Thyroid gland (tissue), 4 donors: ENCODE measurements at regions not wholly inside any gene's neighbourhood (a gene's known extent, or its start where the extent isn't known, plus 50 kb on each side); places are given as distances from the start of the nearest gene placed in this dataset.

Experiments used
- POLR2A ChIP-seq, 2 donors: fragments of 450-650 bp; IDR thresholded peaks; one replicate each; pipeline ENCODE4 v1.6.1; 2017; ENCODE audit warnings: antibody characterized with exemption in 2 of 2, mild to moderate bottlenecking in 2 of 2, moderate library complexity in 1 of 2
- TF ChIP-seq, protein P1 (sequence below), 6 experiments: fragments of 200-600 bp in 3 of 6; fragments of 450-650 bp in 3 of 6; sonication (generic) in 3 of 6; IDR thresholded peaks; one replicate each; pipeline ENCODE4 v1.5.1; 2016 to 2019; ENCODE audit warnings: antibody characterized with exemption in 6 of 6, mild to moderate bottlenecking in 2 of 6, inconsistent platforms in 1 of 6, moderate library complexity in 1 of 6

DNA sequence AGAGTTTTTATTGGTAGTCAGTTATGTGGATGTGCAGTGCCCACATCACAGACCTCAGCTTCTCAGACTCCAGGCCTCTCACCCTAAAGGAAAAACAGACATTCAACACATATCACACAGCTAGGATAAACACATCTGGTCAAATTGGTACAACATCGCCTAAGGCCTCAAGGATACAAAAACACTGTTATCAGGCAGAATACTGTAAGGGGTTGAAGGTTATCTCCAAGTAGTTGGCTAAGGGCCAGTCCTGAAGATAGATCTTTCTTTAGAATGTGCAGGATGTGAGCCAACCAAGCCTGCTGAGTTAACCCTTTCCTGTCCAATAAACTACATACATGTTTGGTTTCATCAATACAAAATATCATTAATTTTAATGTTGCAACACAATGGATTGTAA, 308.4 kb upstream of the GJE1 start:
- TF ChIP-seq, protein P1, sequence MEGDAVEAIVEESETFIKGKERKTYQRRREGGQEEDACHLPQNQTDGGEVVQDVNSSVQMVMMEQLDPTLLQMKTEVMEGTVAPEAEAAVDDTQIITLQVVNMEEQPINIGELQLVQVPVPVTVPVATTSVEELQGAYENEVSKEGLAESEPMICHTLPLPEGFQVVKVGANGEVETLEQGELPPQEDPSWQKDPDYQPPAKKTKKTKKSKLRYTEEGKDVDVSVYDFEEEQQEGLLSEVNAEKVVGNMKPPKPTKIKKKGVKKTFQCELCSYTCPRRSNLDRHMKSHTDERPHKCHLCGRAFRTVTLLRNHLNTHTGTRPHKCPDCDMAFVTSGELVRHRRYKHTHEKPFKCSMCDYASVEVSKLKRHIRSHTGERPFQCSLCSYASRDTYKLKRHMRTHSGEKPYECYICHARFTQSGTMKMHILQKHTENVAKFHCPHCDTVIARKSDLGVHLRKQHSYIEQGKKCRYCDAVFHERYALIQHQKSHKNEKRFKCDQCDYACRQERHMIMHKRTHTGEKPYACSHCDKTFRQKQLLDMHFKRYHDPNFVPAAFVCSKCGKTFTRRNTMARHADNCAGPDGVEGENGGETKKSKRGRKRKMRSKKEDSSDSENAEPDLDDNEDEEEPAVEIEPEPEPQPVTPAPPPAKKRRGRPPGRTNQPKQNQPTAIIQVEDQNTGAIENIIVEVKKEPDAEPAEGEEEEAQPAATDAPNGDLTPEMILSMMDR (IDR thresholded peaks at IDR 0.05), result no peak
- no peak for TF ChIP-seq POLR2A (IDR thresholded peaks at IDR 0.05)
